ENCODE measurements at regions not wholly inside any gene's neighbourhood (a gene's known extent, or its start where the extent isn't known, plus 50 kb on each side); places are given as distances from the start of the nearest gene placed in this dataset.

GRCh38 chr4:112931001-112931400 lies 118.5 kb upstream of the ANK2 start:
- H3K27me3 ChIP-seq (ENCODE audit: control insufficient read depth, insufficient read depth, low read length) = no peaks in the 10 kb centered on the region
- ChIA-PET CTCF (no interaction called here), POLR2A (no interaction called here)
- TF ChIP-seq CTCF (IDR thresholded peaks at IDR 0.05; ENCODE audit: insufficient read depth, low read depth, low read length) = no peak
- no peak for DNase-seq (ENCODE audit: low read depth)
- no peak overlapping the region for H3K4me3 ChIP-seq (ENCODE audit: low read depth, low read length)
- no peaks in the 10 kb centered on the region for H3K36me3 ChIP-seq (ENCODE audit: control insufficient read depth, insufficient read depth, low read length)

- ChIA-PET CTCF (no interaction called here), POLR2A (no interaction called here)
- no peak for DNase-seq (ENCODE audit: low read depth)
- H3K4me3 ChIP-seq (ENCODE audit: low read depth, low read length) = no peak overlapping the region
- H3K36me3 ChIP-seq (ENCODE audit: control insufficient read depth, insufficient read depth, low read length) = no peaks in the 10 kb centered on the region
- no peaks in the 10 kb centered on the region for H3K27me3 ChIP-seq (ENCODE audit: control insufficient read depth, insufficient read depth, low read length)
- no peak for TF ChIP-seq CTCF (IDR thresholded peaks at IDR 0.05; ENCODE audit: insufficient read depth, low read depth, low read length)
These were observed 115.7 kb upstream of the ANK2 start for GRCh38 chr4:112933790-112934189.

GRCh38 chr4:112938461-112939058 lies 110.9 kb upstream of the ANK2 start:
- H3K36me3 ChIP-seq (ENCODE audit: control insufficient read depth, insufficient read depth, low read length) = no peaks in the 10 kb centered on the region
- no peak overlapping the region for H3K4me3 ChIP-seq (ENCODE audit: low read depth, low read length)
- H3K27me3 ChIP-seq (ENCODE audit: control insufficient read depth, insufficient read depth, low read length) = no peaks in the 10 kb centered on the region
- DNase-seq (ENCODE audit: low read depth) = no peak
- ChIA-PET CTCF (interaction anchor here (0.6 to 8.1 kb wide), 19 partner anchors 8 to 571 kb away, joined by 3 to 106 read pairs (median 4); no protein-coding TSS in a partner anchor), POLR2A (interaction anchor here (0.6 kb wide), 1 partner anchor 1357 kb away, joined by 3 read pairs; no protein-coding TSS in a partner anchor)
- peak; percentile 69 for TF ChIP-seq CTCF (IDR thresholded peaks at IDR 0.05; ENCODE audit: insufficient read depth, low read depth, low read length)

- Histone ChIP-seq H3K36me3 (ENCODE audit: control insufficient read depth, insufficient read depth, low read length) (no peaks in the 10 kb centered on the region), H3K4me3 (ENCODE audit: low read depth, low read length) (no peak overlapping the region), H3K27me3 (ENCODE audit: control insufficient read depth, insufficient read depth, low read length) (no peaks in the 10 kb centered on the region)
- ChIA-PET POLR2A (no interaction called here), CTCF (interaction anchor here (1.8 to 8.1 kb wide), 5 partner anchors 9 to 175 kb away, joined by 4 to 106 read pairs (median 15); no protein-coding TSS in a partner anchor)
- no peak for TF ChIP-seq CTCF (IDR thresholded peaks at IDR 0.05; ENCODE audit: insufficient read depth, low read depth, low read length)
- no peak for DNase-seq (ENCODE audit: low read depth)
These were observed 109.6 kb upstream of the ANK2 start for GRCh38 chr4:112939901-112940300.

GRCh38 chr4:112940336-112940735 lies 109.1 kb upstream of the ANK2 start:
- Histone ChIP-seq H3K27me3 (ENCODE audit: control insufficient read depth, insufficient read depth, low read length) (no peaks in the 10 kb centered on the region), H3K4me3 (ENCODE audit: low read depth, low read length) (no peak overlapping the region), H3K36me3 (ENCODE audit: control insufficient read depth, insufficient read depth, low read length) (no peaks in the 10 kb centered on the region)
- ChIA-PET POLR2A (no interaction called here), CTCF (interaction anchor here (0.8 to 8.1 kb wide), 3 partner anchors 12 to 175 kb away, joined by 3 to 106 read pairs (median 24); no protein-coding TSS in a partner anchor)
- DNase-seq (ENCODE audit: low read depth) = no peak
- TF ChIP-seq CTCF (IDR thresholded peaks at IDR 0.05; ENCODE audit: insufficient read depth, low read depth, low read length) = no peak
